ENCODE measurements at regions not wholly inside any gene's neighbourhood (a gene's known extent, or its start where the extent isn't known, plus 50 kb on each side); places are given as distances from the start of the nearest gene placed in this dataset.
A peak's percentile ranks its signal among the peaks of the same experiment; 100 is the strongest.

- no peaks in the 10 kb centered on the region for H3K9me3 ChIP-seq (ENCODE audit: control insufficient read depth in 4 of 4, insufficient read depth in 3 of 4, low read length in 3 of 4)
- DNase-seq (no peak), ATAC-seq (ENCODE audit: insufficient read depth, low FRiP score) (no peak)
- H3K9ac ChIP-seq (ENCODE audit: insufficient read depth in 1 of 2, low read length in 2 of 2) = no peak overlapping the region
- H3K36me3 ChIP-seq (ENCODE audit: control insufficient read depth in 4 of 4, insufficient read depth in 4 of 4, low read length in 4 of 4) = no peaks in the 10 kb centered on the region
- H3K4me1 ChIP-seq (ENCODE audit: control insufficient read depth in 5 of 5, insufficient read depth in 5 of 5, low read length in 5 of 5) = no peaks in the 10 kb centered on the region
- H3K27me3 ChIP-seq (ENCODE audit: control insufficient read depth in 3 of 3, insufficient read depth in 3 of 3, low read length in 2 of 3) = no peaks in the 10 kb centered on the region
- TF ChIP-seq CTCF (IDR thresholded peaks at IDR 0.05; ENCODE audit: control extremely low read depth, extremely low read depth) = no peak
- no peak overlapping the region for H3K27ac ChIP-seq (ENCODE audit: low read depth in 1 of 2, low read length in 1 of 2)
- WGBS, 2 donors = 77 to 83% methylated on average over 2 of the region's 2 CpGs
- H3K4me3 ChIP-seq = no peak overlapping the region
These were observed 86.1 kb upstream of the LOC128125822 start for GRCh38 chr6:63486196-63486595.

- H3K36me3 ChIP-seq (ENCODE audit: control insufficient read depth in 4 of 4, insufficient read depth in 4 of 4, low read length in 4 of 4) = no peaks in the 10 kb centered on the region
- no peak overlapping the region for H3K9ac ChIP-seq (ENCODE audit: insufficient read depth in 1 of 2, low read length in 2 of 2)
- no peaks in the 10 kb centered on the region for H3K9me3 ChIP-seq (ENCODE audit: control insufficient read depth in 4 of 4, insufficient read depth in 3 of 4, low read length in 3 of 4)
- no peak overlapping the region for H3K4me3 ChIP-seq
- ATAC-seq (ENCODE audit: insufficient read depth, low FRiP score) (no peak), DNase-seq (peak in 2 of 3 donors; percentile 4 to 37)
- no peak for TF ChIP-seq CTCF (IDR thresholded peaks at IDR 0.05; ENCODE audit: control extremely low read depth, extremely low read depth)
- WGBS, 2 donors = 64 to 76% methylated on average over 9 of the region's 9 CpGs
- no peaks in the 10 kb centered on the region for H3K27me3 ChIP-seq (ENCODE audit: control insufficient read depth in 3 of 3, insufficient read depth in 3 of 3, low read length in 2 of 3)
- H3K27ac ChIP-seq (ENCODE audit: low read depth in 1 of 2, low read length in 1 of 2) = no peak overlapping the region
- H3K4me1 ChIP-seq (ENCODE audit: control insufficient read depth in 5 of 5, insufficient read depth in 5 of 5, low read length in 5 of 5) = no peaks in the 10 kb centered on the region
These were observed 85.0 kb upstream of the LOC128125822 start for GRCh38 chr6:63487103-63487813.

GRCh38 chr6:63491119-63491518 is 81.2 kb upstream of the LOC128125822 start:
- Histone ChIP-seq H3K4me1 (ENCODE audit: control insufficient read depth in 5 of 5, insufficient read depth in 5 of 5, low read length in 5 of 5) (no peaks in the 10 kb centered on the region), H3K9me3 (ENCODE audit: control insufficient read depth in 4 of 4, insufficient read depth in 3 of 4, low read length in 3 of 4) (no peaks in the 10 kb centered on the region), H3K4me3 (no peak overlapping the region), H3K27me3 (ENCODE audit: control insufficient read depth in 3 of 3, insufficient read depth in 3 of 3, low read length in 2 of 3) (no peaks in the 10 kb centered on the region), H3K36me3 (ENCODE audit: control insufficient read depth in 4 of 4, insufficient read depth in 4 of 4, low read length in 4 of 4) (no peaks in the 10 kb centered on the region), H3K9ac (ENCODE audit: insufficient read depth in 1 of 2, low read length in 2 of 2) (no peak overlapping the region), H3K27ac (ENCODE audit: low read depth in 1 of 2, low read length in 1 of 2) (no peak overlapping the region)
- DNase-seq = no peak
- TF ChIP-seq CTCF (IDR thresholded peaks at IDR 0.05; ENCODE audit: control extremely low read depth, extremely low read depth) = no peak
- ATAC-seq (ENCODE audit: insufficient read depth, low FRiP score) = no peak
- 78 to 87% methylated on average over 2 of the region's 2 CpGs for WGBS, 2 donors

- Histone ChIP-seq H3K9me3 (ENCODE audit: control insufficient read depth in 4 of 4, insufficient read depth in 3 of 4, low read length in 3 of 4) (no peaks in the 10 kb centered on the region), H3K36me3 (ENCODE audit: control insufficient read depth in 4 of 4, insufficient read depth in 4 of 4, low read length in 4 of 4) (no peaks in the 10 kb centered on the region), H3K27me3 (ENCODE audit: control insufficient read depth in 3 of 3, insufficient read depth in 3 of 3, low read length in 2 of 3) (no peaks in the 10 kb centered on the region), H3K4me1 (ENCODE audit: control insufficient read depth in 5 of 5, insufficient read depth in 5 of 5, low read length in 5 of 5) (no peaks in the 10 kb centered on the region), H3K9ac (ENCODE audit: insufficient read depth in 1 of 2, low read length in 2 of 2) (no peak overlapping the region), H3K4me3 (no peak overlapping the region), H3K27ac (ENCODE audit: low read depth in 1 of 2, low read length in 1 of 2) (no peak overlapping the region)
- ATAC-seq (ENCODE audit: insufficient read depth, low FRiP score) (no peak), DNase-seq (no peak)
- WGBS, 2 donors = 25 to 53% methylated on average over 2 of the region's 2 CpGs
- no peak for TF ChIP-seq CTCF (IDR thresholded peaks at IDR 0.05; ENCODE audit: control extremely low read depth, extremely low read depth)
These were observed 79.8 kb upstream of the LOC128125822 start for GRCh38 chr6:63492476-63492875.
